ENCODE measurements at regions not wholly inside any gene's neighbourhood (a gene's known extent, or its start where the extent isn't known, plus 50 kb on each side); places are given as distances from the start of the nearest gene placed in this dataset.
A peak's percentile ranks its signal among the peaks of the same experiment; 100 is the strongest.
"Not testable (repeated sequence)": the region's sequence is repeated elsewhere in the genome, so short reads cannot be mapped to it uniquely, and the experiment has no call there.

DNA sequence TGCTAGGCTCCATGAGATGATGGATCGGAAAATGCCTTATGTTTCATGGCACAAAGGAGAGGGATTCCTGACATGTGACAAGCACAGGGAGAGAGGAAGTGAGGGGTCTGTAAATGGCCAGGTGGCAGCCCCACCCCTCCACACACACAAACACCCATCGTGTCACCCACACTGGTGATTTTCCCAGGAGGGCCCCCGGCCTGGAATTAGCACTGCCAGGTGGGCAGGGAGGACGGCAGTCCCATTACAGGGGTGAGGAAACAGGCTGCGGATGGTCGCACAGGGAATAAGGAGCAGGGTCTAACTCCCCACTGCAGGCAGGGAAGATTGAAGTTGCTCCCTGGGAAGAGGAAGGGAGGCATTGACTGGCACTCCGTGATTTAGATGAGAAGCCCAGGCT is 395.3 kb upstream of the ZNF337 start:
- not testable (repeated sequence) for DNase-seq

DNA sequence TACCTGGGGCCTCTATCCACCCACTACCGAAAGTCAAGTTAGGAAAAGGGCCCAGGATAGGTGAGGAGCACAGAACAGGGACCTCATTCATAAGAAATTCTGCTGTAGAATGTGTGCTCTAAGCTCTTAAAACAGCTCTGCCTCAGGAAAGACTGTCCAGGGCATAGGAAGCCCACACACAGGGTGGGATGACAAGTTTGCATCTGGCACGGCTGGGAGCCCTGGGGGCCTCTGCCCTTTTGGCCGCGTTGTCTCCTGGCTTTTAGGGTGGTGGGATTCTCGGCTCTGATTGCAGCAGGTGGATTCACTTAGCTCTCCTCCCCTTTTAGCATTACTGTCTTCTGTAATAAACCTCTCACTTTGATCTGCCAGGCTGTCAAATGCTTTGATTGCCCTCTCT is 389.5 kb upstream of the ZNF337 start:
- not testable (repeated sequence) for DNase-seq

DNA sequence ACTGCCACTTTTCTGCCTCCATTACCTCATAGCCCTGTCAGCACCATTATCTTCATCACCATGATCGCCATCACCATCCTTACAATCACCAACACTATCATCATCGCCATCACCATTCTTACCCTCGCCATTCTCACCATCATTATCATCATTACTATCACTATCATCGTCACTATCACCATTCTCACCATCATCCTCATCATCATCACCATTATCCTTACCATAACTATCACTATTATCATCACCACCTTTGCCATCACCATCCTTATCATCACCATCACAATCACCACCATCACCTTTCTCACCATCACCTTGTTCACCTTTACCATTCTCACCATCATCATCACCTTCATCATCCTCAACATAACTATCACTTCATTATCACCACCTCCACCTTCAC is 377.3 kb upstream of the ZNF337 start:
- DNase-seq = not testable (repeated sequence)

DNA sequence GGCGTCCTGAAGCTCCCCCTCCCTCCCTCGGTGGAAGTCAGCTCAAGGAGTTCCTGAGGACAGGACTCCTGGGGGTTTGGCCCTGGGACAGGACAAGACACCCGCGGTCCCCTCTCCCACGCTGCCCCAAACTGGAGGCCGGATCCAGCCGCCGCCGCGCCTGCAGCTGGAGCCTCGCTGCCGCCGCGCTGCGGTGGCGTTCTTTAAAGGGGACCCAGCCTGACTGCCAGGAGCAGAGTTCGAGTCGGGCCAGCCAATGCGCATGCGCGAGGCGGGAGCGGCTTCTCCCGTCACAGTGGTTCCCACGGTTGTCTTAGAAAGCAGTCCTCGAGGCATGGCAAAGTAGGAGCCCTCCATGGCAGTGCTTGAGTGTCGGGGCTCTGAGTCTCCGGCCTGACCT is 362.7 kb upstream of the ZNF337 start:
- not testable (repeated sequence) for DNase-seq

GRCh38 chr20:26058446-26058845 is 361.8 kb upstream of the ZNF337 start:
- DNase-seq = not testable (repeated sequence)

GRCh38 chr20:26057135-26057752 is 360.6 kb upstream of the ZNF337 start:
- DNase-seq = not testable (repeated sequence)

DNA sequence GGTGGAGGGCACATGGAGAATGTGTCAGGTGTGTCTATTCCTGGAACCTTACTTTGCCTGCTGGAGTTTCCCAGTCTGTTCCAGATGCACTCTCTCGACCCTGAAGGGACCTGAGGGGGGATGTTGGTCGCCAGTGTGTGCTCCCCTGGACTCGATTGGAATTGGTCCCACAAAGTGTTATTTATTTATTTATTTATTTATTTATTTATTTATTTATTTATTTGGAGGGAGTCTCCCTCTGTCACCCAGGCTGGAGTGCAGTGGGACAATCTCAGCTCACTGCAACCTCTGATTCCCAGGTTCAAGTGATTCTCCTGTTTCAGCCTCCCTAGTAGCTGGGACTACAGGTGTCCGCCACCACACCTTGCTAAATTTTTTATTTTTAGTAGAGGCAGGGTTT is 329.1 kb upstream of the ZNF337 start:
- not testable (repeated sequence) for DNase-seq

DNA sequence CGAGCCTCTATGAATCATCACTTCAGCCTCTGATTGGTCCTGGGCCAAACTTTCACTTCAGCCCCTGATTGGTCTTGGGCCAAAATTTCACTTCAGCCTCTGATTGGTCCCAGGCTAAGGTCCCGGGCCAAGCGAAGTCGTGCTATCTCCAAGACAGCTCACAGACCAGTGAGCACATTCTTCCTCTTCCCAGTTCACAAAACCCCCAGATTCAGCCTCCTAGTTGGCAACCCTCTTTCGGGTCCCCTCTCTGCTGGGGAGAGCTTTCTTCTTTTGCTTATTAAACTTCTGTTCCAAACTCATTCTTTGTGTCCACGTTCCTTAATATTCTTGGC is 314.3 kb upstream of the ZNF337 start:
- not testable (repeated sequence) for DNase-seq

GRCh38 chr20:26010224-26010941 is 313.7 kb upstream of the ZNF337 start:
- not testable (repeated sequence) for DNase-seq

GRCh38 chr20:26009402-26010223 is 313.0 kb upstream of the ZNF337 start:
- peak; percentile 56 to 64 for DNase-seq

DNA sequence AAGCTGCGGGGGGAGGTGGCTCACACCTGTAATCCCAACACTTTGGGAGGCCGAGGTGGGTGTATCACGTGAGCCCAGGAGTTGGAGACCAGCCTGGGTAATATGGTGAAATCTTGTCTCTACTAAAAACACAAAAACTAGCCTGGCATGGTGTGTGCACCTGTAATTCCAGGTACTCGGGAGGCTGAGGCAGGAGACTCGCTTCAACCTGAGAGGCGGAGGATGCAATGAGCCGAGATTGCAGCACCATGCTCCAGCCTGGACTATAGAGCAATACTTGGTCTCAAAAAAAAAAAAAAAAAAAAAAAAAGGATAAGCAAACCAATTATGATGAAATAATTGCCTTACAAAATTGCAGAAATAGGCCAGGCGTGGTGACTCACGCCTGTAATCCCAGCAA is 311.4 kb upstream of the ZNF337 start:
- DNase-seq = not testable (repeated sequence)

GRCh38 chr20:26006164-26006563 is 309.5 kb upstream of the ZNF337 start:
- DNase-seq = not testable (repeated sequence)

GRCh38 chr20:26003959-26004358 is 307.3 kb upstream of the ZNF337 start:
- not testable (repeated sequence) for DNase-seq

- DNase-seq = not testable (repeated sequence)
These were observed 300.9 kb upstream of the ZNF337 start for GRCh38 chr20:25997367-25998038.

- DNase-seq = no peak
These were observed 295.5 kb upstream of the ZNF337 start for GRCh38 chr20:25992146-25992545.

DNA sequence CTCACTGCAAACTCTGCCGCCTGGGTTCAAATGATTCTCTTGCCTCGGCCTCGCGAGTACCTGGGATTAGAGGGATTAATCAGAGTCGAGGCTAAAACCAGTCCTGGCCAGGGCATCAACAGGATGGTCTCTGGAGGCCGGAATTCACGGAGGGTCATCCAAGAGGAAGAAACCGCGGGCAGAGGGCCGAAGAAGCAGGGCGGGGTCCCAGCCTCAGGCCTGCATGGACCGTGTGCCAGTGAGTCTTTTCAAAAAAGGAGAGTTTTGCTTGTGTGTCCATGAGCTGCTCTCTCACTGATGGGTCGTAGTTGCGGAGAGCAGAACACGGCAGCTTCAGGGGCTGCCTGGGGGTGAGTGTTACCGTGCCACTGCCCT is 295.1 kb upstream of the ZNF337 start:
- no peak for DNase-seq

DNA sequence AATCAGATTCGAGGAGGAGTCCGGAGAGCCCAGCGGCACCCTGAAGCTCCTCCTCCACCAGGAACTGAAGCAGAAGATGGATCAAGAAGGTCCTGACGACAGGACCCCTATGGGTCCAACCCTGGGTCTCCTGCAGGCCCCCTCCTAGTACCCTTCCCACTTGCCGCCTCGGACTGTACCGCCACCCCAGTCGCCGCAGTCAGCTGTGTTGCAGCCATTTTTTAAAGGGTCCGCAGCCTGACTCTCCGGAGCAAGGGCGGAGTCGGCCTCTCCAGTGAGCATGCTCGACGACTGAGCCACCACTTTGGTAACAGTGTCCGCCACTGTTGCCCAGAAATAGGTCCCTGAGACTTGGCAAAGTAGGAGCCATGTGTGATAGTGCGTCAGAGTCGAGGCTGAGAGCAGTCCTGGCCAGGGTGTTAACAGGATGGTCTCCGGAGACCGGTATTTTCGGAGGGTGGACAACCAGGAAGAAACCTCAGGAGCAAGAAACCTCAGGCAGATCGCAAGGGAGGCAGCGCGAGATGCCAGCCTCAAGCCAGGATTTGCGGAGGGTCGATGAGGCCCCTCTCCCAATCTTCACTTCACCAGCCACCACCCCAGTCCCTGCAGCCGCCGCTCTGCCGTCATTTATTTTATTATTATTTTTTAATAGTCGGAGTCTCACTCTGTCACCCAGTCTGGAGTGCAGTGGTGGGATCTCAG is 294.6 kb upstream of the ZNF337 start:
- no peak for DNase-seq

GRCh38 chr20:25989686-25990085 is 293.0 kb upstream of the ZNF337 start:
- not testable (repeated sequence) for DNase-seq

DNA sequence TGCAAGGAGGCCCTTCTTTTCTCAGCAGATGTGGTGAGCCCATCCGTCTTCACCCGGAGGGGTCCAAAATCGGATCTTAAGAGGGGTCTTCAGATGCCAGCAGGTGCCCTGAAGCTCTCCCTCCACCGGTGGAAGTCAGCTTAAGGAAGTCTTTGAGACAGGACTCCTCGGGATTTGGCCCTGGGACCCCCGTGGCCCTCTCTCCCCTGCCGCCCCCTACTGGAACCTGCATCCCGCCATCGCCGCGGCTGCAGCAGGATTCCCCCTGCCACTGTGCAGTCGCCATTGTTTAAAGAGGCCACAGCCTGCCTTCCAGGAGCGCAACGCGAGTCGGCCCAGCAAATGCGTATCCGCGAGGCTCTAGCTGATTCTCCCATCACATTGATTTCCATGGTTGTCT is 292.5 kb upstream of the ZNF337 start:
- no peak for DNase-seq

DNA sequence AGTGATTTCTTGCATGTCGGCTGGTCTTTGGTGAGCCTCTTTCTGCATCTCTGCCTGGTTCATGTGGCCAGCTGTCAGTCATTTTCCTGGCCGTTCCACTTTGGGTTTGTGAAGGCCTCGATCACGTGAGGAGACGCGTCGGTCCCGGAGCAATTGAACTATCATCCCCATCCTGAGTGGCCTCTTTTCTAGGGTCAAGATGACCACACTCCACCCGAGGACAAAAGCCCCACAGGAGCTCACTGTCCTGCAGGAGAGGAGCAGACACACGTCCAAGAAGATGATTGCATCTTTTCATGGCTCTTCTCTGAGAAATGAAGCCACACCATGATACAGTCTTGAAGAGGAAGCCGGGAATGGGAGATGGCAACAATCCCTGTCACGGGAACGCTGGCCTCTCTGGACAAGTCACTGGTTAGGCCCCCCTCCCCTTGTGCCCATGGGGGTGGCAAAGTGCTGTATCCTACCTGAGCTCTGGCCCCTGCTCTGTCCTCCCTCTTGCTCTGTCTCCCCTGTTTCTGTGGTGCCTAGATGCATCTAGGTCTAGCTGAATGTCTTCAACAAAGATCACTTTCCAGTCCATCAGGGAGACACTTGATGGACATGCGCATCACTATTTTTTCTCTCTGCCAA is 291.4 kb upstream of the ZNF337 start:
- DNase-seq = not testable (repeated sequence)

DNA sequence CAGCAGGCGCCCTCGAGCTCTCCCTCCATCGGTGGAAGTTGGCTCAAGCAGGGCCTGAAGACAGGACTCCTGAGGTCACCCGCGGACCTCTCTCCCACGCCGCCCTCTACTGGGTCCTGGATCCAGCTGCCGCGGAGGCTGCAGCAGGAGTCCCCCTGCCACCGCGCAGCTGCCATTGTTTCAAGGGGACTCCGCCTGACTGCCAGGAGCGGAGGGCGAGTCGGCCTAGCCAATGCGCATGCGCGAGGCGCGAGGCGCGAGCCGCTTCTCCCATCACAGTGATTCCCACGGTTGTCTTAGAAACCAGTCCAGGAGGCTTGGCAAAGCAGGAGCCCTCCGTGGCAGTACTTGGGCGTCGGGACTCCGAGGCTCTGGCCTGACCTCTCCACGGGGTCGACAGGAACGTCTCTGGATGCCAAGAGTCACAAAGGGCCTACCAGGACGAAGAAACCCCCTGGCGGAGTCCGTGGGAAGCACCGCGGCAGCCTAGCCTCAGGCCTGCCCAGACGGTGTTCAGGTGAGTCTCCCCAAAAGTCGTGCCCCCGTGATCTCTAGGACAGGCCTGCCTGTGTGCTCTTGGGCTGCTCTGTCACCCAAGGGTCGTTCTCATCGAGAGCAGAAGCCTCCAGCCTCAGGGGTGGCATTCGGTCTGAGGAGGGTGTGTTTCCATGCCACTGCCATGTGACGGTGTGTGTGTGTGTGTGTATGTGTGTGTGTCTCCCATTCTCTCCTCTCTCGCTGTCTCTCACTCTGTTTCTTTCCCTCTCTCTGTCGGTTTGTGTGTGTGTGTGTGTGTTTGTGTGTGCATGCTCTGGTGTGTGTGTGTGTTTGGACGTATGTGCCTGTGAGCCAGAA is 290.6 kb upstream of the ZNF337 start:
- DNase-seq = peak; percentile 56 to 58
